NOMO-1 (cell line): ENCODE measurements at regions not wholly inside any gene's neighbourhood (a gene's known extent, or its start where the extent isn't known, plus 50 kb on each side); places are given as distances from the start of the nearest gene placed in this dataset.
"Not testable (repeated sequence)": the region's sequence is repeated elsewhere in the genome, so short reads cannot be mapped to it uniquely, and the experiment has no call there.

Source experiments
- DNase-seq, 2 experiments: peaks; one replicate each; lab custom pipeline; 2025; ENCODE audit not compliant: unreplicated experiment in 2 of 2; lab: John Stamatoyannopoulos, UW

GRCh38 chr16:6753553-6753952, 579.1 kb upstream of the RBFOX1 start:
- DNase-seq = no peak

- DNase-seq = no peak
Observed at GRCh38 chr16:6751191-6751590, 581.5 kb upstream of the RBFOX1 start.

GRCh38 chr16:6749698-6750097, 582.9 kb upstream of the RBFOX1 start:
- DNase-seq = no peak

- not testable (repeated sequence) for DNase-seq
Observed at GRCh38 chr16:6736302-6736701, 596.3 kb upstream of the RBFOX1 start.

- DNase-seq = no peak
Observed at GRCh38 chr16:6735631-6736030, 597.0 kb upstream of the RBFOX1 start.

GRCh38 chr16:6732166-6732565, 600.5 kb upstream of the RBFOX1 start:
- no peak for DNase-seq

- no peak for DNase-seq
Observed at GRCh38 chr16:6728381-6728780, 604.3 kb upstream of the RBFOX1 start.

- no peak for DNase-seq
Observed at GRCh38 chr16:6726621-6727020, 606.0 kb upstream of the RBFOX1 start.

GRCh38 chr16:6725634-6726331, 606.9 kb upstream of the RBFOX1 start:
- no peak for DNase-seq

- DNase-seq = not testable (repeated sequence)
Observed at GRCh38 chr16:6725206-6725605, 607.4 kb upstream of the RBFOX1 start.

- DNase-seq = no peak
Observed at GRCh38 chr16:6722786-6723185, 609.9 kb upstream of the RBFOX1 start.

GRCh38 chr16:6714510-6714909, 618.1 kb upstream of the RBFOX1 start:
- DNase-seq = no peak

GRCh38 chr16:6709736-6710135, 622.9 kb upstream of the RBFOX1 start:
- no peak for DNase-seq

- DNase-seq = no peak
Observed at GRCh38 chr16:6708576-6709215, 623.9 kb upstream of the RBFOX1 start.

GRCh38 chr16:6704306-6704930, 628.2 kb upstream of the RBFOX1 start:
- DNase-seq = no peak

- no peak for DNase-seq
Observed at GRCh38 chr16:6701096-6701495, 631.5 kb upstream of the RBFOX1 start.

GRCh38 chr16:6698548-6698947, 634.1 kb upstream of the RBFOX1 start:
- no peak for DNase-seq

- DNase-seq = no peak
Observed at GRCh38 chr16:6695666-6696065, 637.0 kb upstream of the RBFOX1 start.

- DNase-seq = no peak
Observed at GRCh38 chr16:6694636-6695035, 638.0 kb upstream of the RBFOX1 start.

GRCh38 chr16:6693418-6693817, 639.2 kb upstream of the RBFOX1 start:
- DNase-seq = not testable (repeated sequence)

GRCh38 chr16:6692874-6693273, 639.8 kb upstream of the RBFOX1 start:
- DNase-seq = no peak

- DNase-seq = no peak
Observed at GRCh38 chr16:6690741-6691140, 641.9 kb upstream of the RBFOX1 start.
